A673 (cell line): ENCODE measurements at regions not wholly inside any gene's neighbourhood (a gene's known extent, or its start where the extent isn't known, plus 50 kb on each side); places are given as distances from the start of the nearest gene placed in this dataset.

Experiments
- BruUV-seq: library from RNA; stranded (reverse); fragments of 400-500 nt; replicated peaks from 2 replicates; lab custom pipeline; 2021; lab: Mats Ljungman, UMichigan
- CTCF ChIA-PET: fragments of 300-600 bp; sonication (Branson Sonifier 250); formaldehyde crosslinking; loops from one replicate; lab custom pipeline; 2022; ENCODE audit warnings: antibody characterized with exemption; lab: Charles Lee
- POLR2A ChIA-PET: fragments of 300-600 bp; sonication (Branson Sonifier 250); formaldehyde crosslinking; loops from one replicate; lab custom pipeline; 2022; ENCODE audit warnings: antibody characterized with exemption; ENCODE audit not compliant: low non-redundant PET; lab: Charles Lee
- DNase-seq: peaks from one replicate; pipeline ENCODE4 v3.0.0-alpha.2; 2015; ENCODE audit warnings: low spot score
- H3K27ac ChIP-seq: fragments of 200-600 bp; sonication (generic); 2 replicates; pipeline ENCODE4 v1.5.1; 2016; ENCODE audit warnings: mixed run types, low read depth, mild to moderate bottlenecking, mixed read lengths, antibody characterized with exemption, low read length; ENCODE audit not compliant: poor library complexity, severe bottlenecking
- H3K27me3 ChIP-seq: fragments of 200-600 bp; sonication (generic); replicated peaks from 2 replicates; pipeline ENCODE4 v1.6.1; 2017; ENCODE audit warnings: mixed run types, low read depth, mild to moderate bottlenecking, mixed read lengths, antibody characterized with exemption, low read length; ENCODE audit not compliant: insufficient read depth, poor library complexity
- H3K36me3 ChIP-seq: fragments of 200-600 bp; sonication (generic); 2 replicates; pipeline ENCODE4 v1.6.1; 2016; ENCODE audit warnings: mixed run types, mild to moderate bottlenecking, mixed read lengths, antibody characterized with exemption, low read length; ENCODE audit not compliant: insufficient read depth, poor library complexity, severe bottlenecking
- H3K4me1 ChIP-seq: fragments of 200-600 bp; sonication (generic); 2 replicates; pipeline ENCODE4 v1.6.1; 2017; ENCODE audit warnings: mixed run types, mild to moderate bottlenecking, mixed read lengths, antibody characterized with exemption, low read length; ENCODE audit not compliant: insufficient read depth, poor library complexity, severe bottlenecking
- H3K4me3 ChIP-seq: fragments of 200-600 bp; sonication (generic); 2 replicates; pipeline ENCODE4 v1.5.1; 2016; ENCODE audit warnings: low read depth, mixed run types, mild to moderate bottlenecking, mixed read lengths, low read length; ENCODE audit not compliant: poor library complexity, severe bottlenecking
- H3K9me3 ChIP-seq: fragments of 200-600 bp; sonication (generic); 2 replicates; pipeline ENCODE4 v1.6.1; 2016; ENCODE audit warnings: mixed run types, low read depth, mild to moderate bottlenecking, mixed read lengths, antibody characterized with exemption, low read length; ENCODE audit not compliant: poor library complexity, severe bottlenecking
- EZH2 ChIP-seq: fragments of 200-600 bp; sonication (generic); IDR thresholded peaks from 2 replicates; pipeline ENCODE4 v1.6.1; 2017; ENCODE audit warnings: borderline replicate concordance, low read depth, mild to moderate bottlenecking, mixed read lengths, antibody characterized with exemption, low read length; ENCODE audit not compliant: poor library complexity, severe bottlenecking
- intact Hi-C: fragments of 100-400 bp; cut with micrococcal nuclease; formaldehyde crosslinking; loops from one replicate; pipeline ENCODE4 v1.10.0; 2022; ENCODE audit not compliant: unreplicated experiment
- TF ChIP-seq, protein P1 (sequence below): fragments of 300-800, 200-600 bp; sonication (generic); conservative IDR thresholded peaks from 2 replicates; pipeline ENCODE4 v1.5.1; 2017; ENCODE audit warnings: low read depth, mild to moderate bottlenecking, antibody characterized with exemption, low read length, moderate library complexity, mixed read lengths

DNA sequence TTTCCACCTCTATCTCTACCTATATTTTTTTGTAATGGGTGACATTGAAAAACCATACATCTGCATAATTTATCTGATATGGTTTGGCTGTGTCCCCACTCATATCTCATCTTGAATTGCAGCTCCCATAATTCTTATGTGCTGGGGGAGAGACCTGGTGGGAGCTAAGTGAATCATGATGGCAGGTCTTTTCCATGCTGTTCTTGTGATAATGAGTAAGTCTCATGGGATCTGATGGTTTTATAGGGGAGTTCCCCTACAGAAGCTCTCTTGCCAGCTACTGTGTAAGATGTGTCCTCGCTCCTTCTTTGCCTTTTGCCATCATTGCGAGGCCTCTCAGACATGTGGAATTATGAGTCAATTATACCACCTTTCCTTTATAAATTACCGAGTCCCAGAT, 551.0 kb upstream of the ANO5 start:
- H3K27me3 ChIP-seq: no peaks in the 10 kb centered on the region
- BruUV-seq: no TSS peak
- ChIA-PET POLR2A (no interaction called here), CTCF (no interaction called here)
- H3K4me1 ChIP-seq: no peaks in the 10 kb centered on the region
- no peak for DNase-seq
- no peak overlapping the region for H3K4me3 ChIP-seq
- intact Hi-C loops: no loop called here
- H3K36me3 ChIP-seq: no peaks in the 10 kb centered on the region
- H3K27ac ChIP-seq: no peak overlapping the region
- no peak for TF ChIP-seq EZH2
- TF ChIP-seq, protein P1, sequence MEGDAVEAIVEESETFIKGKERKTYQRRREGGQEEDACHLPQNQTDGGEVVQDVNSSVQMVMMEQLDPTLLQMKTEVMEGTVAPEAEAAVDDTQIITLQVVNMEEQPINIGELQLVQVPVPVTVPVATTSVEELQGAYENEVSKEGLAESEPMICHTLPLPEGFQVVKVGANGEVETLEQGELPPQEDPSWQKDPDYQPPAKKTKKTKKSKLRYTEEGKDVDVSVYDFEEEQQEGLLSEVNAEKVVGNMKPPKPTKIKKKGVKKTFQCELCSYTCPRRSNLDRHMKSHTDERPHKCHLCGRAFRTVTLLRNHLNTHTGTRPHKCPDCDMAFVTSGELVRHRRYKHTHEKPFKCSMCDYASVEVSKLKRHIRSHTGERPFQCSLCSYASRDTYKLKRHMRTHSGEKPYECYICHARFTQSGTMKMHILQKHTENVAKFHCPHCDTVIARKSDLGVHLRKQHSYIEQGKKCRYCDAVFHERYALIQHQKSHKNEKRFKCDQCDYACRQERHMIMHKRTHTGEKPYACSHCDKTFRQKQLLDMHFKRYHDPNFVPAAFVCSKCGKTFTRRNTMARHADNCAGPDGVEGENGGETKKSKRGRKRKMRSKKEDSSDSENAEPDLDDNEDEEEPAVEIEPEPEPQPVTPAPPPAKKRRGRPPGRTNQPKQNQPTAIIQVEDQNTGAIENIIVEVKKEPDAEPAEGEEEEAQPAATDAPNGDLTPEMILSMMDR: no peak
- H3K9me3 ChIP-seq: no peaks in the 10 kb centered on the region

DNA sequence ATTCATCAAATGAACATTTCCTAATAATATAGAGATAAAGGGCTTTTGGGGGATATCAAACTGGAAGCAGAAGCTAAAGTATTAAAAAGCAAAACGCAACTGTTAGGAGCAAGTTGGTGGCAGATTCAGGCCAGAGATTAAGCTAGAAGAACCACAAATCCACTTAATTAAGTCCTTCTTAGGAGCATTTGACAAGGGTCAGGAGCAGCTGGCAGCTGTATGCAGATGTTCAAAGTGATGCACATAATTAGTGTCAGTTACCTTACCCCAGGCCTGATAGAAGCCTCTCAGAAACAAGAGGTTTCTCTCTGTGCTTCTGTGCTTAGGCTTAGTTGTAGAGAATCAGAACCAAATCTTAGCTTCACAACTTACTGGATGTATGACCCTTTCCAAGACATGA, 546.5 kb upstream of the ANO5 start:
- H3K27ac ChIP-seq: no peak overlapping the region
- no peaks in the 10 kb centered on the region for H3K4me1 ChIP-seq
- POLR2A ChIA-PET: no interaction called here
- TF ChIP-seq, protein P1: no peak
- TF ChIP-seq EZH2: no peak
- H3K9me3 ChIP-seq: no peaks in the 10 kb centered on the region
- no TSS peak for BruUV-seq
- H3K4me3 ChIP-seq: no peak overlapping the region
- no peaks in the 10 kb centered on the region for H3K27me3 ChIP-seq
- intact Hi-C loops: no loop called here
- no peak for DNase-seq
- no peaks in the 10 kb centered on the region for H3K36me3 ChIP-seq
- CTCF ChIA-PET: no interaction called here

DNA sequence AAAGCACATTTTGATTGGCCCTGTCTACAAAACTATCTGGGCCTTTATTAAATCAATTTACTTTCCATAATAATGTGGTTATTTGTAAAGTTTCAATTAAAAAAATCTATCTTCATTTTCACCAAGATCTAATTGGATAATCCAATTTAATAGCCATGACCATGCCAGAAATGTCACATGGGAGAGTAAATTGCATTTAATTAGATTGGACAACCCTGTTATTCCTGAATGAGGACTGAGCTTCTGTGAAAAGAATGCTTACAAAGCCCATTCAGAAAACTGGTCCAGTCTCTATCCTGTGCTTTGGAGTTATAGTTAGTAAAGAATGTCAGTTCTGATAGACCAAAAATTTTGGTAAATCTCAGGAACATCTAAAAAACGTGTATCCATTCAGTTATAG, 541.9 kb upstream of the ANO5 start:
- Histone ChIP-seq H3K27me3 (no peaks in the 10 kb centered on the region), H3K4me3 (no peak overlapping the region), H3K9me3 (no peaks in the 10 kb centered on the region), H3K36me3 (no peaks in the 10 kb centered on the region), H3K4me1 (peaks cover 11% of the 10 kb centered on the region), H3K27ac (no peak overlapping the region)
- DNase-seq: no peak
- ChIA-PET CTCF (no interaction called here), POLR2A (no interaction called here)
- no peak for TF ChIP-seq EZH2
- TF ChIP-seq, protein P1: no peak
- BruUV-seq: no TSS peak
- intact Hi-C loops: loop anchor here (10.0 kb wide), 1 partner anchor 254 kb away; no protein-coding TSS in a partner anchor
